22Rv1 (cell line): ENCODE measurements at regions not wholly inside any gene's neighbourhood (a gene's known extent, or its start where the extent isn't known, plus 50 kb on each side); places are given as distances from the start of the nearest gene placed in this dataset.

Source experiments
- H3K27ac ChIP-seq: fragments of 450-650 bp; 2 replicates; pipeline ENCODE4 v1.5.1; 2017
- ZFX ChIP-seq: fragments of 450-650 bp; IDR thresholded peaks from 2 replicates; pipeline ENCODE4 v1.6.1; 2017; ENCODE audit warnings: antibody characterized with exemption, borderline replicate concordance
- TF ChIP-seq, protein P1 (sequence below): fragments of 450-650 bp; IDR thresholded peaks from 2 replicates; pipeline ENCODE4 v1.5.1; 2017; ENCODE audit warnings: mild to moderate bottlenecking

DNA sequence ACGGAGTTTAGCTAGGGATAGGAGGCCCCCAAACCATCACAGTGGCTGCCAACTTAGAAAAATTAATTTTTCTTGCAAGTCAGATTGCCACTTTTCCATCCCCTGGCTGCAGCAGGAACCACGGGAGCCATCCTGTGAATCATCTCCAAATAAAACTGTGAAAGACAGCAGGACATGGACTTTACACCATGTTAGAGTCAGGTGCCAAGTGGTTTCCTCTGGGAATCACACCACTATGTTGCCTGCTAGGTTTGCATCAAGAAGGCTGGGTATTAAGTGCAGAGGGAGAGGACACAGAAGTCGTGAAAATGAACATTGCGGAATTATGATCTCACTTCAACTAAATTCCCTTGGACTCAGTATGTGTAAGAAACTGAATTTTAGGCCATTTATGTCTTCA, 471.3 kb upstream of the GOT2 start:
- no peak overlapping the region for H3K27ac ChIP-seq
- no peak for TF ChIP-seq ZFX
- TF ChIP-seq, protein P1, sequence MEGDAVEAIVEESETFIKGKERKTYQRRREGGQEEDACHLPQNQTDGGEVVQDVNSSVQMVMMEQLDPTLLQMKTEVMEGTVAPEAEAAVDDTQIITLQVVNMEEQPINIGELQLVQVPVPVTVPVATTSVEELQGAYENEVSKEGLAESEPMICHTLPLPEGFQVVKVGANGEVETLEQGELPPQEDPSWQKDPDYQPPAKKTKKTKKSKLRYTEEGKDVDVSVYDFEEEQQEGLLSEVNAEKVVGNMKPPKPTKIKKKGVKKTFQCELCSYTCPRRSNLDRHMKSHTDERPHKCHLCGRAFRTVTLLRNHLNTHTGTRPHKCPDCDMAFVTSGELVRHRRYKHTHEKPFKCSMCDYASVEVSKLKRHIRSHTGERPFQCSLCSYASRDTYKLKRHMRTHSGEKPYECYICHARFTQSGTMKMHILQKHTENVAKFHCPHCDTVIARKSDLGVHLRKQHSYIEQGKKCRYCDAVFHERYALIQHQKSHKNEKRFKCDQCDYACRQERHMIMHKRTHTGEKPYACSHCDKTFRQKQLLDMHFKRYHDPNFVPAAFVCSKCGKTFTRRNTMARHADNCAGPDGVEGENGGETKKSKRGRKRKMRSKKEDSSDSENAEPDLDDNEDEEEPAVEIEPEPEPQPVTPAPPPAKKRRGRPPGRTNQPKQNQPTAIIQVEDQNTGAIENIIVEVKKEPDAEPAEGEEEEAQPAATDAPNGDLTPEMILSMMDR = no peak

DNA sequence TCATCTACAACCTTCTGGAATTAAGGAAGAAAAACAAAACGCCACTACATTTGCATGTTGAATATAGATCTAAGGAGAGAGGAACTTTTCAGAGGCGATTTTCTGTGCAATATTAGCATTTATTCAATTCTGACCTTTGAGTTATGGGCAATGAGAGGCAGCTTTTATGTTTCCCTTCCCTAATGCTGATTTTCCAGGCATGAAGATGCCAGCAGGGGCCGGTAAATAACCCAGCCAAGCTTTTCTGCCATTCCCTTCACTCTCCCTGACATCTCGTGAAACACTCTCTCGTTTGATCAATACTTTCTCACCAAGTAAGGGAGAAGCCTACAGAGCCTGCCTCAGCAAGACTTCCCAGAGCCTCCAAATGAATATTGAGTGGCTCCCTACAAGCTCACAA, 470.5 kb upstream of the GOT2 start:
- H3K27ac ChIP-seq = no peak overlapping the region
- no peak for TF ChIP-seq ZFX
- TF ChIP-seq, protein P1 = no peak

DNA sequence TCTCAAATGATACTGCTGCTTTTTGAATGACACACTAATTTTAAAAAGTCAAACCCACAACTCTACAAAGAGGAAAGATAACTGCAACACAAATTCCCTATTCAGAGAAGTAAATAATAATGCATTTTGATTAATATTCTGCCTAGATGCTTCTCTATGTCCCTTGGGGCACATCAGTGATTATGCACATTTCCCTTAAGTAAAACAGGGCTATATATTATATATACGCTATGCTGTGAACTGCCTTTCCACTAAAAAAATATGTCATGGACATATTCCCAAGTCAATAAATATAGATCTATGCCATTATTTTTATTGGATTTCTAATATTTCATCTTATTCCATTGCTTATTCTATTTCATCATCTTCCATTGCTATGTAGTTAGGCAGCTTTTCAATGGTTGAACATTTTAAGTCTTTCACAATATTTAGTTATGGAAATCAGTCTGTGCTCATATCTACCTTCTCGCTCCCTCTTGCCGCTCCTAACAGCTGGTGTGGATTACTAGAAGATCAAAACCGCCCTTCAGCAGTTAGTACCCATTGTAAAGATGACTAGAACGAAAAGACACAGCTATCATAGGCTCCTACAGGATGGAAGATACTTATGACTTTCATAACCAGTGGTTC, 468.2 kb upstream of the GOT2 start:
- TF ChIP-seq ZFX = no peak
- TF ChIP-seq, protein P1 = no peak
- no peak overlapping the region for H3K27ac ChIP-seq

DNA sequence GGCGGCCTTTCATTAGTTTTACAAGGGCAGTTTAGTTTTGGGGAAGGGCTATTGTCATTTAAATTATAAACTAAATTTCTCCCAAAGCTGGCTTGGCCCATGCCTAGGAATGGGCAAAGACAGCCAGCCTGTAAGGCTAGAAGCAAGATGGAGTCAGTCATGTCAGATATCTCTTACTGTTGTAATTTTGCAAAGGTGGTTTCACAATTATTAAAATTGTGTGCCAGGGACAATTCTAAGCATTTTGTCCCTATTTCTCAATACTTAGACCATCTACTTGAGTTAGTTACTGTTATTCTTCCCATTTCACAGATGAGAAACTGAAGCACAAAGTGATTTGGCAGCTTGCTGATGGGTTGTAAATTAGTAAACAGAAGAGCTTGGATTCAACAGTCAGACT, 467.7 kb upstream of the GOT2 start:
- no peak overlapping the region for H3K27ac ChIP-seq
- no peak for TF ChIP-seq ZFX
- TF ChIP-seq, protein P1 = no peak

DNA sequence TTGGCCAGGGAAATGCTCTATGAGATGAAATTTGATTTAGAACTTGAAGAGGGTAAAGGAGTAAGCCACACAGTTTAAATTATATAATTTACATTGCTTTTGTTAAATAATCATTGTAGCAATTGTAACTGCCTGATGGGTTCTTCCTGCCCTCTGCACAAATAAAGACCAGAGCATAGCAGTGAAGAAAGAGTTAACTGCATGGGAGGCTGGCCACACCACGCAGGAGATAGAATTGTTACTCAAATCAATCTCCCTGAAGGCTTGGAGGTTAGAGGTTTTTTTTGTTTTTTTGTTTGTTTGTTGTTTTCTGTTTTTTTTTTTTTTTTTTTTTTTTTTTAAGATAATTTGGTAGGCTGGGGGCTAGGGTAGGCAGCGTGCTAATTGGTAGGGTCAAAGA, 467.0 kb upstream of the GOT2 start:
- TF ChIP-seq, protein P1 = no peak
- TF ChIP-seq ZFX = no peak
- H3K27ac ChIP-seq = no peak overlapping the region

DNA sequence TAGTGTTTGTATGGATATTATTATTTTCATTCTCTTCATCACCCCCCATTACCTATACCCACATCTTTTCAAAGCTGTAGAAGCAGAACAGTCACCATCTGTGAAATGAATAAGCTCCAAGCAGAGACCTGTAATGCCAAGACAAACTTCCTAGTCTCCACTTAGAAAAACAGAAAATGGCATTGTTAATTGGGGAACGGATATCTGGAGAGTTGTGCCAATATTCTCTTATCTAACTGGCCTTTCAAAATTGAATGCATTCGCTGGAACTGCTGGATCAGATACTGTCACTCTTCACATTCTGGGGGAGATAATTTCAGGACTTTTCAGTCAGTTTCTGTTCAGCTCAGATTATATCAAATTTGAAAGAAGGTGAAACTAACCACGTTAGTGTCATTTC, 464.4 kb upstream of the GOT2 start:
- TF ChIP-seq ZFX = no peak
- TF ChIP-seq, protein P1 = no peak
- no peak overlapping the region for H3K27ac ChIP-seq

DNA sequence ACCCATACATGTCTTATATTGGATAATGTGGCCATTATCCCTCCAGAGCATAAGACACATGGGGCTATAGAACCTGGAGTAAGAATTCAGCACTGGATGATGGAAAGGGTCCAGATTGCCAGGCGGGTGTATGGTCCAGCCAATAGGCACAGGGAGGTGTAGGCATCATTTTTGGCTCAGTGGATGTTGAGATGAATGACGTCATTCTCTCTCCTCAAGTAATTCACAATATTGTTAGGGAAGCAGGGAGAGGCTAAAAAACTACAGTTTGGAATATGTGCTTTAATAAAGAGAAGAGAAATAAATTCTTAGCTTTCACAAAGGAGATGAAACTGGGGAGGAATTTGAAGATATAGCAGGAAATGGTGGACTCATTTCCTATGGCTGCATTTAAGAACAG, 461.1 kb upstream of the GOT2 start:
- no peak overlapping the region for H3K27ac ChIP-seq
- TF ChIP-seq, protein P1 = no peak
- no peak for TF ChIP-seq ZFX
